Esophagus squamous epithelium (tissue), 5 donors: ENCODE measurements at regions not wholly inside any gene's neighbourhood (a gene's known extent, or its start where the extent isn't known, plus 50 kb on each side); places are given as distances from the start of the nearest gene placed in this dataset.

ENCODE experiments used
- DNase-seq: peaks from one replicate; lab custom pipeline; 2025; lab: John Stamatoyannopoulos, UW
- H3K27ac ChIP-seq, 4 donors: fragments of 200-600 bp; sonication (generic); one replicate each; pipeline ENCODE4 v1.5.1; 2016 to 2019; ENCODE audit warnings: mild to moderate bottlenecking in 1 of 4
- H3K27me3 ChIP-seq, 4 donors: fragments of 200-600 bp; sonication (generic); 1 replicate in 3 of 4; 2 replicates in 1 of 4; pipeline versions ENCODE4 v1.5.1 to v1.6.0; 2017 to 2021; ENCODE audit warnings: antibody characterized with exemption in 1 of 4
- H3K36me3 ChIP-seq, 3 donors: fragments of 200-600 bp; sonication (generic); one replicate each; pipeline ENCODE4 v1.5.1; 2016 to 2019
- H3K4me1 ChIP-seq, 3 donors: fragments of 200-600 bp; sonication (generic); one replicate each; pipeline ENCODE4 v1.5.1; 2017 to 2019
- H3K4me3 ChIP-seq, 4 donors: fragments of 200-600 bp; sonication (generic); 1 replicate in 3 of 4; 2 replicates in 1 of 4; pipeline ENCODE4 v1.5.1; 2016 to 2019; ENCODE audit warnings: mild to moderate bottlenecking in 2 of 4, moderate library complexity in 1 of 4
- H3K9me3 ChIP-seq, 3 donors: fragments of 200-600 bp; sonication (generic); one replicate each; pipeline ENCODE4 v1.5.1; 2016 to 2019
- POLR2A ChIP-seq, 4 donors: fragments of 450-650 bp; IDR thresholded peaks; one replicate each; pipeline ENCODE4 v1.6.1; 2017; ENCODE audit warnings: antibody characterized with exemption in 4 of 4, mild to moderate bottlenecking in 4 of 4, moderate library complexity in 3 of 4
- WGBS, 2 donors: methylation state at CpG; one replicate each; pipeline ENCODE4 v1.1.5; 2018; 5-methylcytosine and 5-hydroxymethylcytosine counted together
- intact Hi-C: fragments of 100-400 bp; cut with DNase I; formaldehyde crosslinking; loops from one replicate; pipeline ENCODE4 v1.15.0; 2022
- TF ChIP-seq, protein P1 (sequence below), 6 experiments: fragments of 450-650 bp in 4 of 6; fragments of 200-600 bp in 2 of 6; sonication (generic) in 2 of 6; IDR thresholded peaks; one replicate each; pipeline ENCODE4 v1.5.1; 2016 to 2019; ENCODE audit warnings: antibody characterized with exemption in 6 of 6, mild to moderate bottlenecking in 4 of 6, moderate library complexity in 4 of 6
- donor health status: DM: yes; HTN: yes; CAD: no.

DNA sequence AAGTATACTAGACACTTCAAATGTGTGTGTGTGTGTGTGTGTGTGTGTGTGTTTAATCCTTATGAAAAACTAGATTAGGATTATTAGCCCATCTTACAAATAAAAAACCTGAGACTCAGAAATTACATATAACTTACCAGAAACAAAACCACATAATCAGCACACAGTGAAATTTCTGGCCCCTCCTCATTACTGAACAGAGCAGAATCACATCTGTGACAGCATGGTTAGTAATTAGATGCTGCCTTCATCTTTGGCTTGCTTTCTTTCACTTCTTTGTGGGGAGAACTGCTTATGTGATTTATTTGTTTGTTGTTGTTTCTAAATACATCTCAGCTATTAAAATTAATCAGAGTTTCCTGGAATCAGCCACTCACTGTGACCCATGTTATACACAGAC is 267.1 kb downstream of the TENT5A start:
- intact Hi-C loops = no loop called here
- no peaks in the 10 kb centered on the region for H3K36me3 ChIP-seq
- no peaks in the 10 kb centered on the region for H3K27me3 ChIP-seq
- TF ChIP-seq, protein P1, sequence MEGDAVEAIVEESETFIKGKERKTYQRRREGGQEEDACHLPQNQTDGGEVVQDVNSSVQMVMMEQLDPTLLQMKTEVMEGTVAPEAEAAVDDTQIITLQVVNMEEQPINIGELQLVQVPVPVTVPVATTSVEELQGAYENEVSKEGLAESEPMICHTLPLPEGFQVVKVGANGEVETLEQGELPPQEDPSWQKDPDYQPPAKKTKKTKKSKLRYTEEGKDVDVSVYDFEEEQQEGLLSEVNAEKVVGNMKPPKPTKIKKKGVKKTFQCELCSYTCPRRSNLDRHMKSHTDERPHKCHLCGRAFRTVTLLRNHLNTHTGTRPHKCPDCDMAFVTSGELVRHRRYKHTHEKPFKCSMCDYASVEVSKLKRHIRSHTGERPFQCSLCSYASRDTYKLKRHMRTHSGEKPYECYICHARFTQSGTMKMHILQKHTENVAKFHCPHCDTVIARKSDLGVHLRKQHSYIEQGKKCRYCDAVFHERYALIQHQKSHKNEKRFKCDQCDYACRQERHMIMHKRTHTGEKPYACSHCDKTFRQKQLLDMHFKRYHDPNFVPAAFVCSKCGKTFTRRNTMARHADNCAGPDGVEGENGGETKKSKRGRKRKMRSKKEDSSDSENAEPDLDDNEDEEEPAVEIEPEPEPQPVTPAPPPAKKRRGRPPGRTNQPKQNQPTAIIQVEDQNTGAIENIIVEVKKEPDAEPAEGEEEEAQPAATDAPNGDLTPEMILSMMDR (IDR thresholded peaks at IDR 0.05) = no peak
- no peak for TF ChIP-seq POLR2A (IDR thresholded peaks at IDR 0.05)
- H3K27ac ChIP-seq = no peak overlapping the region
- DNase-seq = no peak
- H3K9me3 ChIP-seq = no peaks in the 10 kb centered on the region
- no peaks in the 10 kb centered on the region for H3K4me1 ChIP-seq
- no peak overlapping the region for H3K4me3 ChIP-seq

- Histone ChIP-seq H3K27me3 (no peaks in the 10 kb centered on the region), H3K4me1 (no peaks in the 10 kb centered on the region), H3K27ac (no peak overlapping the region), H3K36me3 (no peaks in the 10 kb centered on the region), H3K9me3 (no peaks in the 10 kb centered on the region), H3K4me3 (no peak overlapping the region)
- no peak for DNase-seq
- intact Hi-C loops = no loop called here
- TF ChIP-seq, protein P1 (IDR thresholded peaks at IDR 0.05) = no peak
- TF ChIP-seq POLR2A (IDR thresholded peaks at IDR 0.05) = no peak
Measured at GRCh38 chr6:81484251-81484650, 268.2 kb downstream of the TENT5A start.

DNA sequence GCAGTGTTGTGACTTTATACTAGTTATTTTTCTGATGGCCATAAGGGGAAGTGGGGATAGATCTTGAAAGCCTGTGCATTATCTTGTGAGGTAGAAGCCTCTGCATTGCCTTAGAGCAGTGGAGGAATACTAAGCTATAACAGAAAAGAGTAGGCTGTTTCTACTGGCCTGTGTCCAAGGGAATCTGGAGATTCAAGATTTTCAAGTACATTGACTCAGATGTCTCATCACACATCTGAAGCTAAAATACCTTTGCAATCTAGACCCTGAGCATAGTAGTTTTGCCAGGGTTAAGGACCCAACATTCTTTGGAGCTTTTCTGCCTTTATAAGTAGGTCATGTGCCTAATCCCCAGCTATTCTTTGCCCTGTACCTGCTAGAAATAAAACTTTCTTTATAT is 272.3 kb downstream of the TENT5A start:
- Histone ChIP-seq H3K27me3 (no peaks in the 10 kb centered on the region), H3K4me3 (no peak overlapping the region), H3K4me1 (no peaks in the 10 kb centered on the region), H3K9me3 (no peaks in the 10 kb centered on the region), H3K36me3 (no peaks in the 10 kb centered on the region), H3K27ac (no peak overlapping the region)
- TF ChIP-seq, protein P1 (IDR thresholded peaks at IDR 0.05) = no peak
- TF ChIP-seq POLR2A (IDR thresholded peaks at IDR 0.05) = no peak
- intact Hi-C loops = no loop called here
- DNase-seq = no peak

GRCh38 chr6:81476881-81477280 is 275.6 kb downstream of the TENT5A start:
- Histone ChIP-seq H3K4me1 (no peaks in the 10 kb centered on the region), H3K27me3 (no peaks in the 10 kb centered on the region), H3K36me3 (no peaks in the 10 kb centered on the region), H3K9me3 (no peaks in the 10 kb centered on the region), H3K4me3 (no peak overlapping the region), H3K27ac (no peak overlapping the region)
- intact Hi-C loops = no loop called here
- TF ChIP-seq POLR2A (IDR thresholded peaks at IDR 0.05) = no peak
- TF ChIP-seq, protein P1 (IDR thresholded peaks at IDR 0.05) = no peak
- DNase-seq = no peak

GRCh38 chr6:81475646-81476045 is 276.8 kb downstream of the TENT5A start:
- intact Hi-C loops = no loop called here
- Histone ChIP-seq H3K27ac (no peak overlapping the region), H3K4me3 (no peak overlapping the region), H3K27me3 (no peaks in the 10 kb centered on the region), H3K4me1 (no peaks in the 10 kb centered on the region), H3K36me3 (no peaks in the 10 kb centered on the region), H3K9me3 (no peaks in the 10 kb centered on the region)
- no peak for DNase-seq
- TF ChIP-seq, protein P1 (IDR thresholded peaks at IDR 0.05) = no peak
- TF ChIP-seq POLR2A (IDR thresholded peaks at IDR 0.05) = no peak
- WGBS, 2 donors = 90 to 91% methylated on average over 2 of the region's 2 CpGs
